HepG2 (cell line): ENCODE measurements at regions not wholly inside any gene's neighbourhood (a gene's known extent, or its start where the extent isn't known, plus 50 kb on each side); places are given as distances from the start of the nearest gene placed in this dataset.
A peak's percentile ranks its signal among the peaks of the same experiment; 100 is the strongest.

ENCODE experiments used
- ARID5B ChIP-seq: IDR thresholded peaks from 2 replicates; pipeline ENCODE4 v1.4.0; 2020; ENCODE audit warnings: mild to moderate bottlenecking, missing genetic modification reagents
- CHD4 ChIP-seq: fragments of 200-600 bp; sonication (generic); IDR thresholded peaks from 2 replicates; pipeline ENCODE4 v1.7.0; 2017; ENCODE audit warnings: mild to moderate bottlenecking, low read length, borderline replicate concordance
- ELF1 ChIP-seq: sonication (generic); formaldehyde crosslinking; IDR thresholded peaks from 2 replicates; pipeline ENCODE4 v1.4.0; 2020; ENCODE audit warnings: missing genetic modification reagents
- FOXJ3 ChIP-seq: sonication (generic); formaldehyde crosslinking; IDR thresholded peaks from 2 replicates; pipeline ENCODE4 v1.4.0; 2020; ENCODE audit warnings: missing genetic modification reagents, mild to moderate bottlenecking, borderline replicate concordance
- HOXA3 ChIP-seq: sonication (generic); formaldehyde crosslinking; IDR thresholded peaks from 2 replicates; pipeline ENCODE4 v1.5.0; 2020; ENCODE audit warnings: missing genetic modification reagents
- IRF2 ChIP-seq: IDR thresholded peaks from 2 replicates; pipeline ENCODE4 v1.6.1; 2018; ENCODE audit warnings: missing genetic modification reagents, missing compliant biosample characterization
- ISX ChIP-seq: sonication (generic); formaldehyde crosslinking; conservative IDR thresholded peaks from 2 replicates; pipeline ENCODE4 v1.5.0; 2020; ENCODE audit warnings: missing genetic modification reagents
- KIAA2018 ChIP-seq: sonication (generic); formaldehyde crosslinking; IDR thresholded peaks from 2 replicates; pipeline ENCODE4 v1.5.0; 2020; ENCODE audit warnings: mild to moderate bottlenecking, missing genetic modification reagents, borderline replicate concordance
- KLF6 ChIP-seq: IDR thresholded peaks from 2 replicates; pipeline ENCODE4 v1.8.0; 2016; ENCODE audit warnings: missing biosample characterization, missing genetic modification reagents
- MAFG ChIP-seq: sonication (generic); formaldehyde crosslinking; IDR thresholded peaks from 2 replicates; pipeline ENCODE4 v1.5.1; 2020; ENCODE audit warnings: mild to moderate bottlenecking, missing genetic modification reagents
- MBNL3 ChIP-seq: fragments of 250-450 bp; sonication (Bioruptor Pico); conservative IDR thresholded peaks from 2 replicates; pipeline ENCODE4 v1.8.0; 2022; ENCODE audit warnings: mild to moderate bottlenecking, inconsistent platforms
- PBX2 ChIP-seq: IDR thresholded peaks from 2 replicates; pipeline ENCODE4 v1.6.1; 2016; ENCODE audit warnings: control low read depth
- RAD51 ChIP-seq: fragments of 450-650 bp; IDR thresholded peaks from 2 replicates; pipeline ENCODE4 v1.6.1; 2016; ENCODE audit warnings: borderline replicate concordance
- SIX4 ChIP-seq: sonication (generic); formaldehyde crosslinking; IDR thresholded peaks from 2 replicates; pipeline ENCODE4 v1.4.0; 2020; ENCODE audit warnings: missing genetic modification reagents
- SPEN ChIP-seq: sonication (generic); formaldehyde crosslinking; IDR thresholded peaks from 2 replicates; pipeline ENCODE4 v1.5.1; 2020; ENCODE audit warnings: low read depth, mild to moderate bottlenecking, missing genetic modification reagents
- ZNF343 ChIP-seq: sonication (generic); formaldehyde crosslinking; IDR thresholded peaks from 2 replicates; pipeline ENCODE4 v1.4.0; 2020; ENCODE audit warnings: mild to moderate bottlenecking, missing genetic modification reagents
- ZNF430 ChIP-seq: sonication (generic); formaldehyde crosslinking; IDR thresholded peaks from 2 replicates; pipeline ENCODE4 v1.9.0; 2021; ENCODE audit warnings: mild to moderate bottlenecking, missing genetic modification reagents

GRCh38 chr10:58994226-58995057, 182.0 kb upstream of the PHYHIPL start (continued):
- TF ChIP-seq ARID5B (peak; percentile 91), PBX2 (CRISPR knock-in tag) (peak; percentile 47; the same call in 1 of the 2 replicates), ZNF343 (CRISPR knock-in tag) (no peak), MBNL3 (CRISPR knock-in tag) (no peak), SIX4 (CRISPR knock-in tag) (peak; percentile 56; the same call in 1 of the 2 replicates), ZNF430 (CRISPR knock-in tag) (no peak), ELF1 (CRISPR knock-in tag) (no peak), HOXA3 (CRISPR knock-in tag) (peak; percentile 21; the same call in 1 of the 2 replicates), RAD51 (no peak), FOXJ3 (CRISPR knock-in tag) (peak; percentile 34; the same call in 1 of the 2 replicates), SPEN (CRISPR knock-in tag) (no peak), KLF6 (CRISPR knock-in tag) (no peak; the same call in 1 of the 2 replicates), ISX (CRISPR knock-in tag) (no peak), CHD4 (peak; percentile 98), IRF2 (CRISPR knock-in tag) (0 out of 2 replicates have a peak, but pooled peaks have one; percentile 13), MAFG (no peak), KIAA2018 (CRISPR knock-in tag) (no peak)
